OCI-LY1 (cell line): ENCODE measurements at regions not wholly inside any gene's neighbourhood (a gene's known extent, or its start where the extent isn't known, plus 50 kb on each side); places are given as distances from the start of the nearest gene placed in this dataset.

Experiments
- H2AFZ ChIP-seq: fragments of 200-600 bp; sonication (generic), shearing (Covaris generic); 2 replicates; pipeline ENCODE4 v1.6.0; 2014; ENCODE audit warnings: antibody characterized with exemption, mild to moderate bottlenecking, low read length
- H3F3A ChIP-seq: fragments of 200-600 bp; sonication (generic), shearing (Covaris generic); 2 replicates; pipeline ENCODE4 v1.6.0; 2014; ENCODE audit warnings: mild to moderate bottlenecking, antibody characterized with exemption, low read length, moderate library complexity; ENCODE audit not compliant: insufficient read depth
- H3K27ac ChIP-seq: fragments of 200-600 bp; sonication (generic); 2 replicates; pipeline ENCODE4 v1.5.1; 2014; ENCODE audit warnings: low read length, mixed run types, mild to moderate bottlenecking, low read depth; ENCODE audit not compliant: poor library complexity, severe bottlenecking
- H3K27me3 ChIP-seq: fragments of 200-600 bp; sonication (generic); 2 replicates; pipeline ENCODE4 v1.6.0; 2014; ENCODE audit warnings: antibody characterized with exemption, mild to moderate bottlenecking, low read length, moderate library complexity; ENCODE audit not compliant: insufficient read depth
- H3K36me3 ChIP-seq: fragments of 200-600 bp; sonication (generic); 2 replicates; pipeline ENCODE4 v1.6.1; 2014; ENCODE audit warnings: mild to moderate bottlenecking, antibody characterized with exemption, low read length, moderate library complexity, mixed read lengths; ENCODE audit not compliant: insufficient read depth
- H3K4me1 ChIP-seq: fragments of 200-600 bp; sonication (generic); 2 replicates; pipeline ENCODE4 v1.5.1; 2014; ENCODE audit warnings: mild to moderate bottlenecking, low read length, moderate library complexity; ENCODE audit not compliant: insufficient read depth, severe bottlenecking
- H3K4me2 ChIP-seq: fragments of 200-600 bp; sonication (generic), shearing (Covaris generic); 2 replicates; pipeline ENCODE4 v1.6.1; 2014; ENCODE audit warnings: low read length
- H3K4me3 ChIP-seq: fragments of 200-600 bp; sonication (generic); 2 replicates; pipeline ENCODE4 v1.5.1; 2014; ENCODE audit warnings: low read length, low read depth, mild to moderate bottlenecking, mixed read lengths; ENCODE audit not compliant: poor library complexity, severe bottlenecking
- H3K79me2 ChIP-seq: fragments of 200-600 bp; shearing (Covaris generic); 2 replicates; pipeline ENCODE4 v1.6.1; 2016; ENCODE audit warnings: mixed run types, low read length, mixed read lengths; ENCODE audit not compliant: insufficient read depth
- H3K9ac ChIP-seq: fragments of 200-600 bp; sonication (generic), shearing (Covaris generic); 2 replicates; pipeline ENCODE4 v1.6.1; 2014; ENCODE audit warnings: mild to moderate bottlenecking, low read length, mixed read lengths
- H3K9me2 ChIP-seq: fragments of 200-600 bp; sonication (generic), shearing (Covaris generic); 2 replicates; pipeline ENCODE4 v1.6.1; 2014; ENCODE audit warnings: low read depth, mild to moderate bottlenecking, low read length, mixed read lengths
- H3K9me3 ChIP-seq: fragments of 200-600 bp; shearing (Covaris generic); 2 replicates; pipeline ENCODE4 v1.6.1; 2014; ENCODE audit warnings: low read length, mixed read lengths
- H4K20me1 ChIP-seq: fragments of 200-600 bp; sonication (generic), shearing (Covaris generic); 2 replicates; pipeline ENCODE4 v1.6.0; 2016; ENCODE audit warnings: mild to moderate bottlenecking, low read length; ENCODE audit not compliant: insufficient read depth
- CTCF ChIP-seq: fragments of 200-600 bp; sonication (generic), shearing (Covaris generic); IDR thresholded peaks from 2 replicates; pipeline ENCODE4 v1.5.1; 2017; ENCODE audit warnings: mild to moderate bottlenecking, antibody characterized with exemption, low read length, moderate library complexity, mixed read lengths
- EZH2 ChIP-seq: fragments of 200-600 bp; sonication (generic), shearing (Covaris generic); IDR thresholded peaks from 2 replicates; pipeline ENCODE4 v1.8.0; 2017; ENCODE audit warnings: borderline replicate concordance, mixed run types, mild to moderate bottlenecking, antibody characterized with exemption, low read length, moderate library complexity, mixed read lengths

GRCh38 chr13:68050761-68051160, 820.6 kb upstream of the PCDH9 start:
- H3K9me3 ChIP-seq = no peaks in the 10 kb centered on the region
- no peak overlapping the region for H3K27ac ChIP-seq
- H3K9me2 ChIP-seq = no peaks in the 10 kb centered on the region; the same call in 1 of the 2 replicates
- no peak for TF ChIP-seq EZH2
- TF ChIP-seq CTCF = no peak
- no peak overlapping the region for H3K4me2 ChIP-seq
- no peak overlapping the region for H3K4me3 ChIP-seq
- H3K36me3 ChIP-seq = no peaks in the 10 kb centered on the region
- H3K9ac ChIP-seq = no peak overlapping the region
- no peak overlapping the region for H2AFZ ChIP-seq
- H3K4me1 ChIP-seq = no peaks in the 10 kb centered on the region
- no peaks in the 10 kb centered on the region for H3K79me2 ChIP-seq
- H3K27me3 ChIP-seq = no peaks in the 10 kb centered on the region
- H4K20me1 ChIP-seq = no peaks in the 10 kb centered on the region
- no peaks in the 10 kb centered on the region for H3F3A ChIP-seq

- Histone ChIP-seq H3K27ac (no peak overlapping the region), H3K36me3 (no peaks in the 10 kb centered on the region), H3F3A (no peaks in the 10 kb centered on the region), H3K27me3 (no peaks in the 10 kb centered on the region), H3K9me3 (no peaks in the 10 kb centered on the region), H3K4me1 (no peaks in the 10 kb centered on the region), H2AFZ (no peak overlapping the region), H3K9ac (no peak overlapping the region), H3K79me2 (no peaks in the 10 kb centered on the region), H3K4me3 (no peak overlapping the region), H3K4me2 (no peak overlapping the region), H4K20me1 (no peaks in the 10 kb centered on the region), H3K9me2 (no peaks in the 10 kb centered on the region; the same call in 1 of the 2 replicates)
- TF ChIP-seq EZH2 (no peak), CTCF (no peak)
Observed at GRCh38 chr13:68048802-68049359, 818.7 kb upstream of the PCDH9 start.

GRCh38 chr13:68047889-68048288, 817.8 kb upstream of the PCDH9 start:
- no peak for TF ChIP-seq CTCF
- TF ChIP-seq EZH2 = no peak
- Histone ChIP-seq H3K27me3 (no peaks in the 10 kb centered on the region), H3F3A (no peaks in the 10 kb centered on the region), H3K4me2 (no peak overlapping the region), H4K20me1 (no peaks in the 10 kb centered on the region), H2AFZ (no peak overlapping the region), H3K4me3 (no peak overlapping the region), H3K9me2 (no peaks in the 10 kb centered on the region; the same call in 1 of the 2 replicates), H3K27ac (no peak overlapping the region), H3K9me3 (no peaks in the 10 kb centered on the region), H3K79me2 (no peaks in the 10 kb centered on the region), H3K36me3 (no peaks in the 10 kb centered on the region), H3K9ac (no peak overlapping the region), H3K4me1 (no peaks in the 10 kb centered on the region)
